ENCODE measurements at regions not wholly inside any gene's neighbourhood (a gene's known extent, or its start where the extent isn't known, plus 50 kb on each side); places are given as distances from the start of the nearest gene placed in this dataset.
"Not testable (repeated sequence)": the region's sequence is repeated elsewhere in the genome, so short reads cannot be mapped to it uniquely, and the experiment has no call there.

DNA sequence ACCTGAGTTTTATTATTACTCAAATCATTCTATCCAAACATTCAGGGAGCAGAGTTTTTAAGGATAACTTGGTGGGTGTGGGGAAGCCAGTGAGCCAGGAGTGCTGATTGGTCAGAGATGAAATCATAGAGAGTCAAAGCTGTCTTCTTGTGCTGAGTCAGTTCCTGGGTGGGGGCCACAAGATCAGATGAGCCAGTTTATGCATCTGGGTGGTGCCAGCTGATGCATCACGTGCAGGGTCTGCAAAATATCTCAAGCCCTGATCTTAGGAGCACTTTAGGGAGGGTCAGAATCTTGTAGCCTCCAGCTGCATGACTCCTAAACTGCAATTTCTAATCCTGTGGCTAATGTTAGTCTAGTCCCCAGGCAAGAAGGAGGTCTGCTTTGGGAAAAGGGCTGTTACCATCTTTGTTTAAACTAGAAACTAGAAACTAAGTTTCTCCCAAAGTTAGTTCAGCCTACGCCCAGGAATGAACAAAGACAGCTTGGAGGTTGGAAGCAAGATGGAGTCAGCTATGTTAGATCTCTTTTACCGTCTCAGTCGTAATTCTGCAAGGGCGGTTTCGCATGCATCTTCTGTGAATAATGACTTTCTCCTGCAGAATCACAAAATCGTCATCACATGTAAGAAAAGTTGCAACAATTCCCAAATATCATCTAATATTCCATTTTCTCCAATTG, 97.5 kb downstream of the ZNF664 start:
- DNase-seq: not testable (repeated sequence)

DNA sequence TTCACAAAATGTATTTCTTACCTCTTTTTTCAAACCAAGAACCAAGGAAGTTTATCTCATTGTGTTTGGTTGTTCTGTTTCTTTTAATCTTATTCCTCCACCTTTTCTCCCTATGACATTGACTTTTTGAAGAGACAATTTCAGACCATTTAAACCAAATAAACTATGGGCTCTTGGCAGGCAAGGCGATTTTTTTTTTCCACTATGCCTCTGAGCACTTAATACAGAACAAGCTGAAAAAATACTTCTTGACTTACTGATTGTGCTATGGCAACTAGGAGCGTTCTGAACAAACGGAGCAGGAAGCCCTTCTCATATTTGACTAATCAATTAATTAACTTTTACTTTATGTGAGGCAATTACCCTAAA, 98.0 kb downstream of the ZNF664 start:
- no peak for DNase-seq

DNA sequence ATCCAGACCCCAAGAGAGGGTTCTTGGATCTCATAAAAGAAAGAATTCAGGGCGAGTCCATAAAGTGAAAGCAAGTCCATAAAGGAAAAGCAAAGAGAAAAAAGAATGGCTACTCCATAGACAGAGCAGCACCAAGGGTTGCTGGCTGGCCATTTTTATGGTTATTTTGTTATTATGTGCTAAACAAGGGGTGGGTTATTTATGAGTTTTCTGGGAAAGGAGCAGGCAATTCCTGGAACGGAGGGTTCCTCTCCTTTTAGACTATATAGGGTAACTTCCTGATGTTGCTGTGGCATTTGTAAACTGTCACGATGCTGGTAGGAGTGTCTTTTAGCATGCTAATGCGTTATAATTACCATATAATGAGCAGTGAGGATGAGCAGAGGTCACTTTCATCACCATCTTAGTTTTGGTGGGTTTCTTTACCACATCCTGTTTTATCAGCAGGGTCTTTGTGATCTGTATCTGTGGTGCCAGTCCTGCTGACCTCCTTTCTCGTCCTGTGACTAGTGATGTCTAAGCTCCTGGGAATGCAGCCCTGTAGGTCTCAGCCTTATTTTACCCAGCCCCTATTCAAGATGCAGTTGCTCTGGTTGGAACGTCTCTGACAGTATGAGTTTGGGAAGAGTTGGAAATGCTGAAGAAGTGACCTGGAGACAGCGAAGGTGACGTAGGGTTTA, 100.5 kb downstream of the ZNF664 start:
- no peak for DNase-seq

DNA sequence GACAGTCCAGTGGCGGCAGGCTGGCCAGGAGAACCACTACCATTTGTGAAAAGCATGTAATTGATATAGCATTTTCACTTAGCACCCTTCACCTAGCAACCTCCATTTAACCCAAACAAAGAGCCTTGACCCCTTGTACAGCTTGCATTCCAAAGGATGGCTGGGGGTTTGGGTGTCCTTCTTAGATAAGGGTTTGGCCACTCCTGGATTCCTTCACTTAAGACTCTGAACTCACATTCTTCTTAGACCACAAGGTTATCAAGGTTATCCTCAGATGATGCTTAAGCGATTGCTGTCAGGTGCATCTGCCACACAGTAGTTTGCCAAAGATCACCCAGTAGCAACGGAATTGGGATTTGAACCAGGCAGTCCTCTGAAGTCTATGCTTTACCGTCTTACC, 102.8 kb downstream of the ZNF664 start:
- DNase-seq: no peak

DNA sequence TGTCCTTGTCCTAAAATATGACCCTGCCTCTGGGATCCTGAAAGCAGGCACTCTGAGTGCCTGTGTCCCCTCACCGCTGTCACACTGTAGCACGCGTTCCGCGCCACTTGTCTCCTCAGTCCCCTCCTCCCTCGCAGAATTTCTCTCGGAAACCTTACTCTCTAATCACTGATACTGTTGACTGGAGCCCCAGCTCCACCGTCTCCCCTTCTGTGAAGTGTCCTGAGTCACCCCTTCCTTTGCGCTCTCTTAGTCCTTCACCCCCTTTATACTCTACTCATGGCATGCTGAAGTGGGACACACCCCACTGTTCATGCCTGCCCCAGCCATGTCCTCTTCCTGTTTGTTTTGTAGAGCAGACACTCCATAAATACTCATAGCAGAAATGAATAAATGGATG, 104.7 kb downstream of the ZNF664 start:
- DNase-seq: no peak

DNA sequence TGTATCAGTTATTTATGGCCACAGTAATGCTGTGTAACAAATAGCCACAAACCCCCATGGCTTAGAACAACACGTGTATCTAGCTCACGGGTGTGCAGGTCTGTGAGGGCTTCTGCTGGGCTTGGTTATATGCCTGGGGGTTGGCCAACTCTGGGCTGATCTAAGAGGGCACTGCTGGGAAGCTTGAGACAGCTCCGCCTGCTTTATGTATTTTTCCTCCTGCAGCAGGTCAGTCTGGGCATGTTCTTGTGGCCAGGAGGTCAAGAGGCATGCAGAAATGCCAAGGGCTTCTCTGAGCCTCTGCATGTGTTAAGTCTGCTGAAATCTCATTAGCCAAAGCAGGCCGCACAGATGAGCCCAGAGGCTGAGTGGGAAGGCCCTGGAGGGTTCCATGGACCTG, 105.8 kb downstream of the ZNF664 start:
- DNase-seq: no peak

DNA sequence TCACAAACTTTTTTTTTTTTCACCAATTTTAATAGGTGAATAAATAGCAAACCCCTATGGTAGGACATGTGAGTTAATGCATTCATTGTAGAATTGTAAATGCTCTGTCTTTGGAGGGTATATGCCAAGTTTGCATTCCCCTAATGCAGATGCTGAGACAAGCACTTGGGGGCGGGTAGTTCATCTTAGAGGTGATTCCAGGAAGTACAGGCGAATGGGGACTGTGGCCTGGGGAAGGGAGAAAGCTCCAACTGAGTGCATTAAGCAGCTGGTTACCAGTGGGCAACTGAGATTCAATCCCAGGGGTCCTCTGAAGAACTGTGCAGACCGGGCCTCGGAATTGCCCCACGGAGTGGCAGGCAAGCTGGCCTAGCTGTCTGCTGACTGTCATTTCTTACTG, 107.6 kb downstream of the ZNF664 start:
- DNase-seq: no peak

DNA sequence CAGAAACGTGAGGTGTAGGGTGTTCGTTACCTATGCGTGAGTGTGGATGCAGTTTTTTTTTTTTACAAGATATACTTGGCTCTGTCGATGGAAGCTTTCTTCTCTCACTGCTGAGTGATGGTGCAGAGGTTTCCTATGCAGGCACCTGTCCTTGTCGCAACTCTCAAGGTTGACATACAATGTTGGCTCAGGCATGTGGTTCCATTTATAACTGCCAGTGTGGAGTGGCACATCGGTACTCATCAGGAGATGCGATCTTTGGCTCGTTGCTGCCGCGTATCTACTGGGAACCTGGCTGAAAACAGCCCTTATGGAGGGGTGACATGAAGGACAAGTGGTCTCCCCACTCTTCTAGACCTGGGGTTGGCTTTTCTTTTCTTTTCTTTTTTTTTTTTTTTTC, 109.0 kb downstream of the ZNF664 start:
- DNase-seq: no peak

DNA sequence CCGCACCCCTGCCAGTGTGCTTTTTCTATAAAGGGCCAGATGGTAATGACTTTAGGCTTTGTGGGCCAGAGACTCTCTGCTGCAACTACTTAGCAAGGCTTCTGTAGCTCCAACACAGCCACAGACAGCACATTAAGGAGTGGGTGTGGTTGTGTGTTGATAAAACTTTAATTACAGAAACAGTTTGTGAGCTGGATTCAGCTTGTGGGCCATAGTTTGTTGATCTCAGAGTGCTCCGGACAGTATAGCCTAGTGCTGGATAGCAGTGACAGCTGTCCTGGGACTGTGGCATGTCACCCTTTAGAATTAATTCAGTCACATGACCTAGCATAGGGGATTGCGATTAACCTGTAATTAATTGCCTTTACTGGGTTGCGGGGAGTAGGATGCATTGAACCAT, 109.7 kb downstream of the ZNF664 start:
- DNase-seq: no peak

DNA sequence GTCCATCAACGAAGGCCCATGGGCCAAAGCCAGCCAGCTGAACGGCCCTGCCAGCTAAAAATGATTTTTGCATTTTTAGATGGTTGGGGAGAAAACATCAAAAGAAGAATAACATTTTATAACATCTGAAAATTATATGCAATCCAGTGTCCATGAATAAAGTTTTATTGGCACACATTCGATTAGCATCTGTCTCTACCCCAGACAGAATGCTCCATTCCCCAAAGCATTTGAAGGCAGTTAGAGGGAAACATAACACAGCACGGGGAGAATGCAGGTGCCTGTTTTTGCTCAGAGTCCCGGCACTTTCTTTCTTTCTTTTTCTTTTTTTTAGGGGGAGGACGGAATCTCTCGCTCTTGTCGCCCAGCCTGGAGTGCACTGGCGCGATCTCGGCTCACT, 110.7 kb downstream of the ZNF664 start:
- no peak for DNase-seq

DNA sequence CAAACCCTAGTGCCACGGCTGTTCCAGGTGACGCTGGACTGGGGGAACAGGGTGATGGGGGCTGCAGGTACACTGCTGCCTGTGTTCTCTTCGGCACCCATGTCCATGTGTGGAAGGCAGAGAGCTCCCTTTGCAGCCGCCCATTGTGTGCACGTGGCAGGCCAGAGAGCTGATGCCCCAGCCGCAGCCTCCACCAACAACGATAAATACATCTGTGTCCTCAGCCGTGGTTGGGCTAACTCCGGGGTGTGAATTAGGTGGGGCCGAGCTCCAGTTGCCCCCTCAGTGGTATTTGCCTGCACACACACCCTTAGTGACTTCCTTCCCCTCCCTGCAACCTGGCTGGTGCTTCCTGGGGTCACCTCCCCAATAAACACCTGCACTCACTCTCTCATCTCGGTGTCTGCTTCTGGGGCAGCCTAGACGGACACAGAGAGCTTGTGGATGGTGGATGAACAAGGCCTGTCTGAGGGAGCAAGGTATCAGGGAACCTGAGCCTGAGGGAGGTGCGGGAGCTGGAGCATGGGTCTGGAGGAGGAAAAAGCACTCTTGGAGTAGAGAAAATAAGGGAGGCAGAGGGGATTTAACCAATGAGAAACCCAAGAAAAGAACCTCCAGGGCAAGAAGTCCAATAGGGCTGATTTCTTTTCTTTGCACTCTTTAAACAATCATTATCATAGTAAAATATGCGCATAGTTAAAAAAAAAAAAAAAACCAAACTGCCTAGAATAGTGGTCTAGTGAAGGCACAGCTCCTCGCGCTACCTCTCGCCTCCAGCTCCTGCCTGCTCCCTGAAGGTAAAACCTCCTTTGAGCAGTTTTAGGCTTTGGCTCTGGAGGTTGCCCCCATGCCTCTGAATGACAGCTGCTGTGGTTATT, 112.6 kb downstream of the ZNF664 start:
- no peak for DNase-seq

DNA sequence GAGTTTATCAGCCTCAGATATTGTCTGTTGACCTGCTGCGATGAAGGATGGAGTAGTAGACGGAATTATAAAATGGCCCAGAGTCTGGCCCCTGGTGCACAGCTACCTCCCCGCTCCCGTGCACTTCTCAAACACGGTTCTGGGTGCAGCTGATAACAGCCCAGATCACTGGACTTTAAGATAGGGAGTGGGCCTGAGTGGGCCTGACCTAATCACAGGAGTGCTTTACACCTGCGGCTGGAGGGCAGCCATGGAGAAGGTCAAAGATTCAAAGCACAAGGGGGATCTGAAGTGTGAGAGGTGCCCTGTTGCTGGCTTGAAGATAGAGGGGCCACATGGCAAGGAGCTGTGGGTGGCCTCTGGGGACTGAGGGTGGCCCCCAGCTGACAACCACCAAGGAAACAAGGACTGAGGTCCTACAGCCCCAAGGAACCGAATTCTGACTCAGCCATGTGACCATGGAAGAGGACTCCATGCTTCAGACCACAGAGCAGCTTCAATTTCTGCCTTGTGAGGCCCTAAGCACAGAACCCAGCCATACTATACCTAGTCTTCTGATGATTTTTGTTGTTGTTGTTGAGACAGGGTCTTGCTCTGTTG, 113.4 kb downstream of the ZNF664 start:
- DNase-seq: no peak

DNA sequence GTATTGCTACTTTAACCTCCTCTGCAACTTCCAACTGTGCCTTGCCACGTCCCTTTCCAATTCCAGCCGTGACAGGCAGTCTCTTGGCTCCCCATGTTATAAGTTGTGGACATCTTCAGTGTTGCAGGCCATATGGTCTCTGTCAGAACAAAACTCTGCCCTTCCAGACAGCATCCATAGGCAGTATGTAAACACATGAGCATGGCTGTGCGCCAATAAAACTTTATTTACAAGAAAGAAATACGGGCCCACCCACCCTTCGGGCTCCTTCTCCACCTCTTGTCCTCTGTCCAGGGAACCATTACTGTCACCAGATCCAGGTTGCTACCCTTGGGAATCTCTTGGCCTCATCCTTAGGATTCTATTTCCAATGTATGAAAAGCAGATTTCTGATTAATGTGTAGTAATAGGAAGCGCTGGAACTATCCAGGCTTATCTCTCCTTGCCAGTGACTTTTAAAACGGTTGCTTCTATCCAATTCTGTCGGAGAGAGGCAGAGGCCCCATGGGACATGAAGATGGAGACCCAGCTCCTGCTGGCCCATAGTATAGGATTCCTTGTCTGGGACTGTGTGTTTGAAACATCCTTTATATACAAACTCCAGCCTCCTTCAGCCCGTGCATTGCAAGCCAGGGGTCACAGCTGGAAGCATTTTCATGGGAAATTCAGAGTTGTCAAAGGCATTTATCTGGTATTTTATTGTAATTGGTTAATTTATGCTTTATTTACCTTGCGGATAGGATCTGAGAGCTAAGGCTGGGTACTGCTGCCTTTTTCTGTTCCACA, 114.4 kb downstream of the ZNF664 start:
- DNase-seq: no peak

DNA sequence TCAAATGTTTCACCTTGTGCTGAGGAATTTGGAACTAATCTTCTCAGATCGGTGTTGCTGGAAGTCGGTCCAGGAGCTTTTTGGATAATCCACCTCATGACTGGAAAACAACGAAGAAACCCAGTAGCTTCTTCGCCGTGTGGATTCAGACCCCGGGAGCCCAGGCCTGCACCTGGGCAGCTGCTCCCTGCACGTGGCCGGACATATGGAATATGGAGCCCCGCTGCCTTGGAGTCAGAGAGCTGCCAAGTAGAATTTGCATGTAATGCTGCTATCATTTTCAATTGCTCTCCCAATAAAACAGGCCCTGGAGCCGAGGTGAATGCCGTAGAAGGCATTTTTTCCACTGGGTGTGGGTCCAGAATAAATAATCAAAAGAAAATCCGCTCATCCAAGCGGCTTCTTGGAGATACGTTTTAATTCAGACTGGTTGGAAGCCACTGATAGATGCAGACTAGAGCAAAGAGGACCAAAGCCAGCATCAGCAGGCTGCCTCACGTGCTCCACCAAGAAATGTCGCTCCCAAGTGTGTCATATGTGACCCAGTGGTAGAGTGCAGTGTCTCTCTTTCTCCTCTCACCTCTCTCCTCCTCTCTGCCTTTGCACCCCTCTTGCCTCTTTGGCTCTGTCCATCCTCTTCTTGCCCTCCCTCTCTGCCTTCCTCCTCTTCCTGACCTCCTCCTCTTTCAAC, 115.3 kb downstream of the ZNF664 start:
- no peak for DNase-seq

DNA sequence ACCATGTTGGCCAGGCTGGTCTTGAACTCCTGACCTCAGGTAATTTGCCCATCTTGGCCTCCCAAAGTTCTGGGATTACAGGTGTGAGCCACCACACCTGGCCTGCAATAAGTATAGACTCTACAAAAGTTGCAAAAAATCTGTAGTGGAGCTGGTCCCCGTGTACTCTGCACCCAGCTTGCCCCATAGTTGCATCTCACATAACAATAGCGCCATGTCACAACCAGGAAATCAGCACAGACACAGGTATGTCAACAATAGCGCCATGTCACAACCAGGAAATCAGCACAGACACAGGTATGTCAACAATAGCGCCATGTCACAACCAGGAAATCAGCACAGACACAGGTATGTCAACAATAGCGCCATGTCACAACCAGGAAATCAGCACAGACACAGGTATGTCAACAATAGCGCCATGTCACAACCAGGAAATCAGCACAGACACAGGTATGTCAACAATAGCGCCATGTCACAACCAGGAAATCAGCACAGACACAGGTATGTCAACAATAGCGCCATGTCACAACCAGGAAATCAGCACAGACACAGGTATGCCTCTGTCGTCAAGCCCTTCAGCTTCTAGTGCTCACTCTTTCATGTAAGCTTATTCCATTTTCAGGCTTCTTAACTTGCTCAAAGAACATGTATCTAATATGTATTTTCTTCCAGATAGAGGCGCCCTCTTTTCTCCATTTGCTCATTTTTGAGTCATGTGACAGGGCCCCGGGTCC, 116.3 kb downstream of the ZNF664 start:
- not testable (repeated sequence) for DNase-seq

DNA sequence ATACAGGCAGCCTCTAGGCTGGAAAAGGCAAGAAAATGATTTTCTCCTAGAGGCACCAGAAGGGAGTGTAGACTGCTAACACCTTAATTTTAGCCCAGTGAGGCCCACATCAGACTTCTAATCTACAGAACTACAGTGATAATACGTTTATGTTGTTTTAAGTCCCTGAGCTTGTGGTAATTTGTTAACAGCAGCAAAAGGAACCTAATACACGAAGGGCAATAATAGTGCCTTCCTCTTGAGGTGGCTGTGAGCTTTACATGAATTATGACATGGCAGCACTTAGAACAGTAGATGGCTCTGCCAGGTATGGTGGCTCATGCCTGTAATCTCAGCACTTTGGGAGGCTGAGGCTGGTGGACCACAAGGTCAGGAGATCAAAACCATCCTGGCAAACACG, 118.8 kb downstream of the ZNF664 start:
- DNase-seq: no peak

DNA sequence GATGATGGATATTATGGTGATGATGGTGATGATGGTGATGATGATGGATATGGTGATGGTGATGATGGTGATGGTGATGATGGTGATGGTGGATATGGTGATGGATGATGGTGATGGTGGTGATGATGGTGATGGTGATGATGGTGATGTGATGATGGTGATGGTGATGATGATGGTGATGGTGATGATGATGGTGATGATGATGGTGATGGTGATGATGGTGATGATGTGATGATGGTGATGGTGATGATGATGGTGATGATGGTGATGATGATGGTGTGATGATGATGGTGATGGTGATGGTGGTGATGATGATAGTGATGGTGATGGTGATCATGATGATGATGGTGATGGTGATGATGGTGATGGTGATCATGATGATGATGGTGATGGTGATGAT, 119.5 kb downstream of the ZNF664 start:
- DNase-seq: not testable (repeated sequence)

DNA sequence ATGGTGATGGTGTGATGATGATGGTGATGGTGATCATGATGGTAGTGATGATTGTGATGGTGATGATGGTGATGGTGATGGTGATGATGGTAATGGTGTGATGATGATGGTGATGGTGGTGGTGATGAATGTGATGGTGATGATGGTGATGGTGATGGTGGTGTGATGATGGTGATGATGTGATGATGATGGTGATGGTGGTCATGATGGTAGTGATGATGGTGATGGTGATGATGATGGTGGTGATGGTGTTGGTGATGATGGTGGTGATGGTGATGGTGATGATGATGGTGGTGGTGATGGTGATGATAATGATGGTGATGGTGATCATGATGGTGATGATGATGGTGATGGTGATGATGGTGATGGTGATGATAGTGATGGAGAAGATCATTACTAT, 120.3 kb downstream of the ZNF664 start:
- DNase-seq: no peak

DNA sequence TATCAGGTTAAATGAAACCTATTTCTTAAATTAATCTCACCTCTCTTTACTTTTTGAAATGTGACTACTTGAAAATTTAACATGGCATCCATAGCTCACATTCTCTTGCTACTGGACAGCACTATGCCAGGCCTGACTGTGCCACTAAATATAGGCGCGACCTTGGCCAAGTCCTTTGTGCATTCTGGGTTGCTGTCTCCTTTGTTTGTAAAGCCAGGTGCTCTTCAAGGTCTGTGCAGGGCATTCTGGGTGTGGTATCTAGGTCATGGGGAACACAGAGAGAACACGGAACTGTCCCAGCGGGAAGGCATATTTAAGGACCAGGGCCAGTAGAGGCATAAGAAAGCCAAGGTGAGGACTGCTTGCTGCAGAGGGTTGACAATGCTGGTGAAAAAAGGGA, 121.2 kb downstream of the ZNF664 start:
- DNase-seq: no peak

DNA sequence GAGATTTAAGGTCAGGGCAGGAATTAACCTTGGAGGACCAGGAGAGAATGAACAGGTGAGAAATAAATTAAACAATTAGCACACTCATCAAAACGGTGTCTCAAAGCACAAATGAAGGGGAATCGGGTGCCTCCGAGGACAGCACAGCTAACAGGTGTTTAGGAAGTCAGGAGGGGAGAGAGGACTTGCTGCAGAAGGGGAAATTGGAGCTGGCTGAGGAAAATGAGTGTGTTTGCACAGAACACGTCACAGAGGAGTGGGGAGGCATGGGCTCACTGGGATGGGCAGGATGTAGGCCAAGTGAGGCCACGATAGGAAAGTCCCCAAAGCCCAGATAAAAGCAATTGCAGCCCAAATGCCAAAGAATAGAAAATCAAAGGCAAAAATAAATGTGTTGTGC, 121.7 kb downstream of the ZNF664 start:
- no peak for DNase-seq

DNA sequence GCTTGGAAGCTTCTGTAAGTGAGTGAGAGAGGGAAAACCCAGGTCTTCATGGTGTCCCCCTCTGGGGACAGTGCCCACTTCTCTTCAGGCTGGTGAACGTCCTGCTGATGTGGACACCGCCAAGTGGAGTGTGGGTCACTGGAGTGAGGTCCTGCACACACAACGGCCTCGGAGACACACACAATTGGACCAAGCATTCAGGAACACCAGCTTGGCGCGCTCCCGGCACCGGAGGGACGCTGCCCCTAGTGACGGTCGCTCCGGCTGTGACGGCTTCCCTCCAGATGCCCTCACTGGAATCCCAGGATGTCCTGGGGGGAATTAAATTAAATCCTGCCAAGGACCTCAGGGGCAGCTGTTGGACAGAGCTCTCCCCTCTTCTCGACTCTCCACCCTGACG, 123.1 kb downstream of the ZNF664 start:
- DNase-seq: no peak
